ENCODE measurements at regions not wholly inside any gene's neighbourhood (a gene's known extent, or its start where the extent isn't known, plus 50 kb on each side); places are given as distances from the start of the nearest gene placed in this dataset.

- Mint-ChIP-seq H3K9me3 (no peaks in the 10 kb centered on the region), H3K27me3 (ENCODE audit: insufficient read depth) (no peaks in the 10 kb centered on the region), H3K36me3 (ENCODE audit: low read depth) (no peaks in the 10 kb centered on the region), H3K4me1 (no peaks in the 10 kb centered on the region), H3K4me3 (no peak overlapping the region), H3K27ac (no peak overlapping the region)
- no peak overlapping the region for H3K4me3 ChIP-seq (ENCODE audit: low read length)
- H3K27ac ChIP-seq (ENCODE audit: low read depth, low read length) = no peak overlapping the region
- H3K9ac ChIP-seq (ENCODE audit: extremely low read depth, low read length, poor library complexity, severe bottlenecking) = no peak overlapping the region
- no peaks in the 10 kb centered on the region for H3K4me1 ChIP-seq (ENCODE audit: control insufficient read depth, insufficient read depth, low read length)
- H3K36me3 ChIP-seq (ENCODE audit: control insufficient read depth, insufficient read depth, low read length) = no peaks in the 10 kb centered on the region
- H3K9me3 ChIP-seq (ENCODE audit: control insufficient read depth, low read length) = no peaks in the 10 kb centered on the region
- WGBS, 2 experiments (ENCODE audit: insufficient coverage in 1 of 2, insufficient read length in 1 of 2) = 86 to 100% methylated on average over 2 to 4 of the region's 4 CpGs
- no peaks in the 10 kb centered on the region for H3K27me3 ChIP-seq (ENCODE audit: control insufficient read depth, insufficient read depth, low read length, poor library complexity, severe bottlenecking)
- no peak for TF ChIP-seq CTCF (conservative IDR thresholded peaks at IDR 0.05)
- DNase-seq = no peak
These were observed 228.8 kb downstream of the SPCS3 start for GRCh38 chr4:176548571-176548970.

GRCh38 chr4:176549161-176549865 lies 229.5 kb downstream of the SPCS3 start:
- no peak overlapping the region for H3K9ac ChIP-seq (ENCODE audit: extremely low read depth, low read length, poor library complexity, severe bottlenecking)
- no peaks in the 10 kb centered on the region for H3K4me1 Mint-ChIP-seq
- WGBS, 2 experiments (ENCODE audit: insufficient coverage in 1 of 2, insufficient read length in 1 of 2) = 94 to 100% methylated on average over 1 to 4 of the region's 4 CpGs
- no peaks in the 10 kb centered on the region for H3K9me3 ChIP-seq (ENCODE audit: control insufficient read depth, low read length)
- H3K27ac ChIP-seq (ENCODE audit: low read depth, low read length) = no peak overlapping the region
- no peak for DNase-seq
- no peaks in the 10 kb centered on the region for H3K36me3 Mint-ChIP-seq (ENCODE audit: low read depth)
- no peaks in the 10 kb centered on the region for H3K9me3 Mint-ChIP-seq
- TF ChIP-seq CTCF (conservative IDR thresholded peaks at IDR 0.05) = no peak
- no peak overlapping the region for H3K4me3 Mint-ChIP-seq
- H3K27me3 Mint-ChIP-seq (ENCODE audit: insufficient read depth) = no peaks in the 10 kb centered on the region
- no peaks in the 10 kb centered on the region for H3K4me1 ChIP-seq (ENCODE audit: control insufficient read depth, insufficient read depth, low read length)
- no peaks in the 10 kb centered on the region for H3K36me3 ChIP-seq (ENCODE audit: control insufficient read depth, insufficient read depth, low read length)
- H3K27me3 ChIP-seq (ENCODE audit: control insufficient read depth, insufficient read depth, low read length, poor library complexity, severe bottlenecking) = no peaks in the 10 kb centered on the region
- H3K27ac Mint-ChIP-seq = no peak overlapping the region
- H3K4me3 ChIP-seq (ENCODE audit: low read length) = no peak overlapping the region

- Mint-ChIP-seq H3K9me3 (no peaks in the 10 kb centered on the region), H3K36me3 (ENCODE audit: low read depth) (no peaks in the 10 kb centered on the region), H3K4me1 (no peaks in the 10 kb centered on the region), H3K27me3 (ENCODE audit: insufficient read depth) (no peaks in the 10 kb centered on the region), H3K4me3 (no peak overlapping the region), H3K27ac (no peak overlapping the region)
- WGBS, 2 experiments (ENCODE audit: insufficient coverage in 1 of 2, insufficient read length in 1 of 2) = 96 to 100% methylated on average over 1 to 5 of the region's 5 CpGs
- Histone ChIP-seq H3K9me3 (ENCODE audit: control insufficient read depth, low read length) (no peaks in the 10 kb centered on the region), H3K9ac (ENCODE audit: extremely low read depth, low read length, poor library complexity, severe bottlenecking) (no peak overlapping the region), H3K4me3 (ENCODE audit: low read length) (no peak overlapping the region), H3K36me3 (ENCODE audit: control insufficient read depth, insufficient read depth, low read length) (no peaks in the 10 kb centered on the region), H3K4me1 (ENCODE audit: control insufficient read depth, insufficient read depth, low read length) (no peaks in the 10 kb centered on the region), H3K27ac (ENCODE audit: low read depth, low read length) (no peak overlapping the region), H3K27me3 (ENCODE audit: control insufficient read depth, insufficient read depth, low read length, poor library complexity, severe bottlenecking) (no peaks in the 10 kb centered on the region)
- no peak for DNase-seq
- TF ChIP-seq CTCF (conservative IDR thresholded peaks at IDR 0.05) = no peak
These were observed 234.1 kb downstream of the VEGFC start for GRCh38 chr4:176558661-176559060.
